ENCODE measurements at regions not wholly inside any gene's neighbourhood (a gene's known extent, or its start where the extent isn't known, plus 50 kb on each side); places are given as distances from the start of the nearest gene placed in this dataset.

DNA sequence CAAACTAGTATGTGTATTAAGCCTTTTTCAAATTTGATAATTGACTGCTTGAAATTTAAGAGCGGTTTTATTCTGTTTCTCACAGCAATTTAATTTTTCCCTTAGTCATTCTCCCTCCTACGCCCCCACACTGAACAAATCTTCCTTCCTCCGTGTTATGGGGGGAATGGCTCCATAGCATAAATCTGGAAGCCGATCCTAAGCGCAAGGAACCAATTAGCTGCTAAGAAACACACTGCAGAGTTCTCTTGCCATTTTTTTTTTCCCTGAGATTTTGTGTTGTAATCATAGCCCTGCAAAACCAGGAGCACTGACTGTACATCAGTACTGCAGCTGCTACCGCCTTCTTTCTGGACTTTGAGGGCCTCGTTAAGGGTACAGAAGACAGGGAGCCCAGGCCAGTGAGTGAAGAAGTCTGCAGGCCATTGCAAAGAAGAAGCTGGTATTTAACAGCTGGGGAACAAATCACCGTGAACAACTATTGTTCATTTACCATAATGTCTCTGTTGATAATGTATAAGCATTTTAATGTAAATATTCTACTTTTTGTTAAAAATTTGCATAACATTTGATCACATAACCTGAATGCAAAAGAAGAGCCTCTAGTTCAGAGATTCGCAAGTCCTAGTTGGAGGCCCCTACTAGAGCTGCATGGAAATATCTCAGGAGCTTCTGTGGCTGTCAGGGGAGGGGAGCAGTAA is 264.0 kb downstream of the LRATD1 start:
- 86 to 90% (median 87%) methylated on average over 9 of the region's 9 CpGs for WGBS, 5 donors

DNA sequence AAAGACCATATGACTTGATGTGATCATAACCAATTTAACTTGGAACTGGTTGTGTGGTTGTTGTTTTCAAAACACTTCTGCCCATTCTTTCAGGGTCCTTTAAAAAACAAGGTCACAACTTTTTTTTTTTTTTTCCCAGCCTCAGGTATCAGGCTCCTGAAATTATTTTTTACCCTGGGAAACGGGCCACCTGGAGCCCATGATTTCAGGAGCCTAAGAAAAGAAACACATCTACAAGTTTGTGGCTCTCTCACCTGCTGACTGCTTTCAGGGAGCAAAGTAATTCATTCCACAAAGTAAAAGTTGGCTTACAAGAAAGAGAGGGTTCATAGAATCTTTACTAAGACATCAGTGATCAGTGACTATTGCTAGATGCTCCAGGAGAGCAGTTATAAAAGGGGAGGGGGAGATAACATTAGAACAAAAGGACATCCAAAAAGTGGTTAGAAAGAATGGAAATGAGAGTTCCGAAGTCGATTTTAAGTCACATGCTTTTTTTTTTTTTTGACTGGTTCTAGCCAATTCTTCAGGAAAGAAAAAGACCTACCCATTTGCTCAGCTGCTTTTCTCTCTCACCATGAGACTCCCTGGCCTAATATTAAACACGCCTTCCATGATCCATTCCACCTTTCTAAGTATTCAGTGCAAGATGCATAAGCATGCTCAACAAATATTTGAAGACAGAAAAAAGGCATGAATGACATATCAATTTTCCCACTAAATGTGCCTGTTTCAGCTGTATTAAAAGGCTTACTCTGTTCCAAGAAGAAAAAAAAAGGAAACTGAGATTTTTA is 267.3 kb downstream of the LRATD1 start:
- intact Hi-C loops (cut with DNase I; ENCODE audit: low total_unique reads), result no loop called here
- 71 to 87% (median 84%) methylated on average over 4 of the region's 4 CpGs for WGBS, 5 donors
- no peak overlapping the region for H3K4me3 ChIP-seq

More for the DNA sequence above, 264.0 kb downstream of the LRATD1 start:
- intact Hi-C loops (cut with DNase I; ENCODE audit: low total_unique reads), result no loop called here
- Histone ChIP-seq H3K27ac (no peak overlapping the region), H3K4me3 (no peak overlapping the region), H3K36me3 (no peaks in the 10 kb centered on the region), H3K27me3 (replicated peaks in 1 of 7) (no peaks in the 10 kb centered on the region), H3K9me3 (no peaks in the 10 kb centered on the region), H3K4me1 (no peaks in the 10 kb centered on the region)
- DNase-seq, result no peak
- TF ChIP-seq, protein P1, sequence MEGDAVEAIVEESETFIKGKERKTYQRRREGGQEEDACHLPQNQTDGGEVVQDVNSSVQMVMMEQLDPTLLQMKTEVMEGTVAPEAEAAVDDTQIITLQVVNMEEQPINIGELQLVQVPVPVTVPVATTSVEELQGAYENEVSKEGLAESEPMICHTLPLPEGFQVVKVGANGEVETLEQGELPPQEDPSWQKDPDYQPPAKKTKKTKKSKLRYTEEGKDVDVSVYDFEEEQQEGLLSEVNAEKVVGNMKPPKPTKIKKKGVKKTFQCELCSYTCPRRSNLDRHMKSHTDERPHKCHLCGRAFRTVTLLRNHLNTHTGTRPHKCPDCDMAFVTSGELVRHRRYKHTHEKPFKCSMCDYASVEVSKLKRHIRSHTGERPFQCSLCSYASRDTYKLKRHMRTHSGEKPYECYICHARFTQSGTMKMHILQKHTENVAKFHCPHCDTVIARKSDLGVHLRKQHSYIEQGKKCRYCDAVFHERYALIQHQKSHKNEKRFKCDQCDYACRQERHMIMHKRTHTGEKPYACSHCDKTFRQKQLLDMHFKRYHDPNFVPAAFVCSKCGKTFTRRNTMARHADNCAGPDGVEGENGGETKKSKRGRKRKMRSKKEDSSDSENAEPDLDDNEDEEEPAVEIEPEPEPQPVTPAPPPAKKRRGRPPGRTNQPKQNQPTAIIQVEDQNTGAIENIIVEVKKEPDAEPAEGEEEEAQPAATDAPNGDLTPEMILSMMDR (IDR thresholded peaks at IDR 0.05 in 8 of 11, conservative IDR thresholded peaks at IDR 0.05 in 3 of 11), result no peak
- TF ChIP-seq POLR2AphosphoS5 (IDR thresholded peaks at IDR 0.05), result no peak
- TF ChIP-seq POLR2A (IDR thresholded peaks at IDR 0.05), result no peak

DNA sequence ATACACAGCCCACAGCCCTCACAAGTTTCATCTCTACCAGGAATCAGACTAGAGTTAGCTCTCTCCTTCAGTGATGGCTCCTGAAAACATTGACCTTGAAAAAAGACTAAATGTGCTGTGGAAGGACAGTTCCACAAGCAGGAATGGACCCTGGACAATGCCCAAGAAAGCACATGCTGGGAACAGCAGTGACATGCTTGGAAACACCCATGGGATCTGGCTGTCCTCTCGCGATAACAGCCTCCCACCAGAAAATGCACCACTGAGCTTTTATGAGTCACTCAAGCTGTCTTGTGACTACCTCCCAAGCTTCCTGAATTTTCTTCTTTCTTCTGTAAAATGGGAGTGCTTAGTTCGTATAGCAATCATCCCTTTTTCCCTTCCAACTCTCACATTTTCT is 269.2 kb downstream of the LRATD1 start:
- TF ChIP-seq POLR2A (IDR thresholded peaks at IDR 0.05) (no peak), POLR2AphosphoS5 (IDR thresholded peaks at IDR 0.05) (no peak)
- TF ChIP-seq, protein P1 (IDR thresholded peaks at IDR 0.05 in 8 of 11, conservative IDR thresholded peaks at IDR 0.05 in 3 of 11), result no peak
- no peaks in the 10 kb centered on the region for H3K27me3 ChIP-seq (replicated peaks in 1 of 7)
- intact Hi-C loops (cut with DNase I; ENCODE audit: low total_unique reads), result no loop called here
- H3K4me1 ChIP-seq, result no peaks in the 10 kb centered on the region
- no peaks in the 10 kb centered on the region for H3K9me3 ChIP-seq
- H3K27ac ChIP-seq, result no peak overlapping the region
- 59 to 92% (median 82%) methylated on average over 3 of the region's 3 CpGs for WGBS, 5 donors
- H3K4me3 ChIP-seq, result no peak overlapping the region
- DNase-seq, result no peak
- H3K36me3 ChIP-seq, result no peaks in the 10 kb centered on the region

More for the DNA sequence above, 267.3 kb downstream of the LRATD1 start:
- H3K4me1 ChIP-seq, result no peaks in the 10 kb centered on the region
- H3K27me3 ChIP-seq (replicated peaks in 1 of 7), result no peaks in the 10 kb centered on the region
- H3K36me3 ChIP-seq, result no peaks in the 10 kb centered on the region
- DNase-seq, result no peak
- H3K27ac ChIP-seq, result no peak overlapping the region
- no peak for TF ChIP-seq POLR2AphosphoS5 (IDR thresholded peaks at IDR 0.05)
- TF ChIP-seq, protein P1 (IDR thresholded peaks at IDR 0.05 in 8 of 11, conservative IDR thresholded peaks at IDR 0.05 in 3 of 11), result no peak
- H3K9me3 ChIP-seq, result no peaks in the 10 kb centered on the region

DNA sequence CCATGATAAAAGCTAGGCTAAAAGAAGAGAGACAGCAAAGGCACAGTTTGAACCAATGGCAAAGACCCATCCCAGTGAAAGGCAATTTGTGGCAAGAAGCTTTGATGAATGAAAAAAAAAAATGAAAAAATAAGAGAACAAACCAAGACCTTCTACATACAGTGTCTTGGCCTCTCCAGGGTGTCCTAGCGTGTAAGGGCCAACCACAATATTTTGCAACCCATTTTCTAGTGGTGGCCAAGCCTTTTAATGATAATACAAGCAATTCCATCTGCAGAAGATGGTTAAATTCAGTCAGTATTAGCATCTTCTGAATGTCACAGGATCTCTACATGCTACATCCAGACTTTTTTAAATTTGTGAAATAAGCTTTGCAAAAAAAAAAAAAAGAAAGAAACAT is 270.4 kb downstream of the LRATD1 start:
- intact Hi-C loops (cut with DNase I; ENCODE audit: low total_unique reads), result no loop called here
- Histone ChIP-seq H3K4me1 (no peaks in the 10 kb centered on the region), H3K36me3 (no peaks in the 10 kb centered on the region), H3K27ac (no peak overlapping the region), H3K9me3 (no peaks in the 10 kb centered on the region), H3K4me3 (no peak overlapping the region), H3K27me3 (replicated peaks in 1 of 7) (no peaks in the 10 kb centered on the region)
- TF ChIP-seq, protein P1 (IDR thresholded peaks at IDR 0.05 in 8 of 11, conservative IDR thresholded peaks at IDR 0.05 in 3 of 11), result no peak
- TF ChIP-seq POLR2A (IDR thresholded peaks at IDR 0.05), result no peak
- no peak for TF ChIP-seq POLR2AphosphoS5 (IDR thresholded peaks at IDR 0.05)
- DNase-seq, result no peak
- 51 to 90% (median 76%) methylated on average over 1 of the region's 1 CpG for WGBS, 5 donors
